Skeletal muscle tissue (tissue), 3 donors: ENCODE measurements at regions not wholly inside any gene's neighbourhood (a gene's known extent, or its start where the extent isn't known, plus 50 kb on each side); places are given as distances from the start of the nearest gene placed in this dataset.

ENCODE experiments used
- H3K27ac ChIP-seq: one replicate; pipeline ENCODE4 v1.7.0; 2013; ENCODE audit warnings: mild to moderate bottlenecking, low read depth, low read length, inconsistent platforms
- H3K27me3 ChIP-seq, 3 donors: one replicate each; pipeline ENCODE4 v1.7.0; 2013; ENCODE audit warnings: low read length in 3 of 3; ENCODE audit not compliant: control insufficient read depth in 3 of 3, insufficient read depth in 3 of 3
- H3K36me3 ChIP-seq, 3 donors: one replicate each; pipeline ENCODE4 v1.7.0; 2013; ENCODE audit warnings: low read length in 3 of 3; ENCODE audit not compliant: control insufficient read depth in 3 of 3, insufficient read depth in 3 of 3
- H3K4me1 ChIP-seq, 3 donors: one replicate each; pipeline ENCODE4 v1.7.0; 2013; ENCODE audit warnings: low read length in 3 of 3, mild to moderate bottlenecking in 3 of 3; ENCODE audit not compliant: control insufficient read depth in 3 of 3, insufficient read depth in 3 of 3
- H3K4me3 ChIP-seq, 3 donors: one replicate each; pipeline ENCODE4 v1.7.0; 2013; ENCODE audit warnings: low read length in 3 of 3
- H3K9ac ChIP-seq, 3 donors: one replicate each; pipeline ENCODE4 v1.7.0; 2013; ENCODE audit warnings: low read length in 3 of 3, mild to moderate bottlenecking in 3 of 3, moderate library complexity in 2 of 3, low read depth in 1 of 3
- H3K9me3 ChIP-seq, 3 donors: one replicate each; pipeline ENCODE4 v1.7.0; 2013; ENCODE audit warnings: low read length in 3 of 3; ENCODE audit not compliant: control insufficient read depth in 3 of 3
- donor health status: Osteomylitis.

DNA sequence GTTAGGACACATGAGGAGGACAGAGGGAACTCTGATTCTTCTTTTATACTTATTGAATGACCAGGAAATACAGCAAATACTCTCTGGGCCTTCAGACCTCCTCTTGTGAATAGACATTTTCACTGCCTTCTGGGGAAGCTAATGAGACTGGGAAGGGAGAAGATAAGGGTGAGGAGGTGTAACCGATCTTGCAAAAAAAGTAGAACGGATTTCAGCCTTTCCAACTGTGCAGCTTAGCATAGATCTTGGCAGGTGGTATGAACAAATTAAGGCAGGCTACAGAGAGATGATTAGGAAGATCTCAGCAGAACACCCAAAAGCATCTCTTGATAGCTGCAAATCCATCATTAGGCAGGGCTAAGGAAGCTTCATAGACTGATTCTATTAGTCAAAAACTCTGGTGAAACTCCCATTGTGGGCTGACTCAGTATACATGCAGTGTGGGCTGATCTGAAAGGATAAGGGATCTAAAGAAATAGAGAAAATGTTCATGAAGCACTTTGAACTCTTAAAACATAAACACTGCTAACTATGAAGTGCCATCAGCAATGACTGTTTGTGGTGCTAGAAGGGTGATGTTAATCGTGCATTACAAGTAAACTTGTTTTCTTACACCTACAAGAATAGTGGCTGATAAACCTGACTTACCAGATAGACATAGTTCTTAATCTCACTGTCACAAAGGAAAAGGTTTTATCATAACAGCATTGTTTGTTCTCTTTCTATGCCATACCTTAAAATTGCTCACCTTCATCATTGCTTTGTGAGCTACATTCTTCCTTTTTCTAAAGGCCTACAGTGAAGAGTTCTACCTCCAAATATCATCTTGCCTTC lies 85.5 kb upstream of the PALMD start:
- no peak overlapping the region for H3K4me3 ChIP-seq
- H3K36me3 ChIP-seq, result no peaks in the 10 kb centered on the region
- H3K4me1 ChIP-seq, result no peaks in the 10 kb centered on the region
- H3K27me3 ChIP-seq, result no peaks in the 10 kb centered on the region
- no peak overlapping the region for H3K27ac ChIP-seq
- H3K9me3 ChIP-seq, result no peaks in the 10 kb centered on the region
- no peak overlapping the region for H3K9ac ChIP-seq

DNA sequence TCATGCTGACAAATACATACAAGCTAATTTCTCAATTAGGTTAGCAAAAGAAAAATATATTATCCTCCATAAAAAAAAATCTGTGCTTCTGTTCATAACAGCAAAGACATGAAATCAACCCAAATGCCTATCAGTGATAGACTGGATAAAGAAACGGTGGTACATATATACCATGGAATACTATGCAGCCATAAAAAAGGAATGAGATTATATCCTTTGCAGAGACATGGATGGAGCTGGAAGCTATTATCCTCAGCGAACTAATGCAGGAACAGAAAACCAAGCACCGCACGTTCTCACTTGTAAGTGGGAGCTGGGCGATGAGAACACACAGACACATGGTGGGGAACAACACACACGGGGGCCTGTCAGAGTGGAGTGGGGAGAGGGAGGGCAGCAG lies 84.0 kb upstream of the PALMD start:
- Histone ChIP-seq H3K36me3 (no peaks in the 10 kb centered on the region), H3K9me3 (no peaks in the 10 kb centered on the region), H3K4me1 (no peaks in the 10 kb centered on the region), H3K9ac (no peak overlapping the region), H3K27me3 (no peaks in the 10 kb centered on the region), H3K27ac (no peak overlapping the region), H3K4me3 (no peak overlapping the region)

DNA sequence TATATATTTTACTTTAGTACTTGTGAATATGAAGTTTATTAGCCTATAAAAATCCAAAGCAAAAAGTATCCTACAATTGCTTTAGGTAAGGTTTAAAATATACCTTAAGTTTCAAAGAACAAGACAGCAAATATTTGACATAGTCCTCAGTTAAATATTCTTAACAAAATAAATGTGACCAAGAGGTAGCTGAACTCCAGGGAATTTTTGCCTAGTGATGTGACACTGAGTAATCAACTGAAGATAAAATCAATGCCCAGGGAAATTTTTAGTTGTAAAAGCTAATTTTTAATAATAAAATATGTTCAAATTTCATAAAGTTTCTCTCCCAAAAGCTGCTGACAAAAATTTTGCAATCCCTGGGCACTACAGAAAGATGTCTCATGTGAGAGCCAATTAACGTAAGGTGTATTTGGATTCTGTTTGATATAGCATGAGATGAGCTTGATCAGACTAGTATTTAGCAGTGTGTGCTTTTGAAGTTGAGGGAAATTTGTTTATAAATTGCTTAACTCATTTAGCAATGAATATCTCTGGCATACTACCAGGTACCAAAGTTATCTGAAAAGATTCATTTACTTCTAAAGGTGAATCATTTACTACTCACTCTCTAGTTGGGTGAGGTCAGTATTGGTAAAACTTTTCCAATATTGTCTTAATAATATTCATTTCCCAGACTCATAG lies 80.2 kb upstream of the PALMD start:
- Histone ChIP-seq H3K4me1 (no peaks in the 10 kb centered on the region), H3K27me3 (no peaks in the 10 kb centered on the region), H3K27ac (no peak overlapping the region), H3K9me3 (no peaks in the 10 kb centered on the region), H3K9ac (no peak overlapping the region), H3K4me3 (no peak overlapping the region), H3K36me3 (no peaks in the 10 kb centered on the region)

DNA sequence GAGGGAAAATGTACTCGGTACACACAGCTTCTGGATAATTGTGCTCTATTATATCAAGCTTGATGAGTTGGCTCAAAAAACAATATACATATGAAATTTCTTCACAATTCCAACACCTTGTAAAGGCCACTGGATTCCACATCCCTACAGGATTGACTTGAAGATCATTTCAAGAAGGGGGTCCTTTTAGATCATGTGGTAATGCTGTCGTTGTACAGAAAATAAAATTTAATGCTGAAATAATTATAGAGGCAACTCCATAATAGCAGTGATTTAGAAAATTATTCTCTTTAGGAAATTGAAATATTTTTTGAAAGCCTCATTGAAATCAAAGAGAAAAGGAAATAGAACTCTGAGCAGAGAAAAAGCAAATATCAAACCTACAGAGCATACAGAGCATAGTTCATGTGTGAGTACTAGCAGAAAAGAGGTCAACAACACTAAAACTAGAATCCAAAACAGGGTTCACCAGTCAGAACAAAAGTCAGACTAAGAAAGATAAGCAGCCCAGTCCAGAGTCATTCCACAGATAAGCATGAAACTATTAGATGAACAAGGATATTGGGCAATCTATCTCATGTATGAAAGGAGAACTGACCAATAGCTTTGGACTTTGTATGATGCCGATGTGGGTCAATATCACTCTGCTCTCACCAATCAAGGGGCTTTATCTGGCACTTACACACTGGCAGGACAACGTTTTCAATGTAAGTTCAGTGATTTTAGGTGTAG lies 79.5 kb upstream of the PALMD start:
- Histone ChIP-seq H3K27me3 (no peaks in the 10 kb centered on the region), H3K9me3 (no peaks in the 10 kb centered on the region), H3K4me1 (no peaks in the 10 kb centered on the region), H3K36me3 (no peaks in the 10 kb centered on the region), H3K4me3 (no peak overlapping the region), H3K27ac (no peak overlapping the region), H3K9ac (no peak overlapping the region)

DNA sequence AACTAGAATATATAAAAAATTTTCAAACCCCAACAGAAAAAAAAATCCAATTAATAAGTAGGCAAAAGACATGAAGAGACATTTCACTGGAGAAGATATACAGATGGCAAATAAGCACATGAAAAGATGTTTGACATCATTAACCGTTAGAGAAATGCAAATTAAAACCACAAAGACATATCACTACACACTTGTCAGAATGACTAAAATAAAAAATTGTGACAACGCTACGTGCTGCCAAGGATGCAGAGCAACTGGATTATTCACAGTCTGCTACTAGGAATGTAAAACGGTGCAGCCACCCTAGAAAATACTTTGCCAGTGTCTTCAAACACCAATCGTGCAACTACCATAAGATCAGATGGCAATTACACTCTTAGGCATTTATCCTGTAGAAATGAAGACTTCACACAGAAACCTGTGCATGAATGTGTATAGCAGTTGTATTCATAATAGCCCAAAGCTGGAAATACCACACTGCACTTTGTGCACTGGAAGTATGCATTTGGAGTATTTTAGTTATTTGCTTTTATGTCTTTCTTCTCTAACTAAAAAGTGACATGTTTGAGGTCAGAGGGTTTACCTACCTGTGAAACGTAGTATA lies 75.3 kb upstream of the PALMD start:
- Histone ChIP-seq H3K4me1 (no peaks in the 10 kb centered on the region), H3K27ac (no peak overlapping the region), H3K4me3 (no peak overlapping the region), H3K27me3 (no peaks in the 10 kb centered on the region), H3K9me3 (no peaks in the 10 kb centered on the region), H3K9ac (no peak overlapping the region), H3K36me3 (no peaks in the 10 kb centered on the region)

DNA sequence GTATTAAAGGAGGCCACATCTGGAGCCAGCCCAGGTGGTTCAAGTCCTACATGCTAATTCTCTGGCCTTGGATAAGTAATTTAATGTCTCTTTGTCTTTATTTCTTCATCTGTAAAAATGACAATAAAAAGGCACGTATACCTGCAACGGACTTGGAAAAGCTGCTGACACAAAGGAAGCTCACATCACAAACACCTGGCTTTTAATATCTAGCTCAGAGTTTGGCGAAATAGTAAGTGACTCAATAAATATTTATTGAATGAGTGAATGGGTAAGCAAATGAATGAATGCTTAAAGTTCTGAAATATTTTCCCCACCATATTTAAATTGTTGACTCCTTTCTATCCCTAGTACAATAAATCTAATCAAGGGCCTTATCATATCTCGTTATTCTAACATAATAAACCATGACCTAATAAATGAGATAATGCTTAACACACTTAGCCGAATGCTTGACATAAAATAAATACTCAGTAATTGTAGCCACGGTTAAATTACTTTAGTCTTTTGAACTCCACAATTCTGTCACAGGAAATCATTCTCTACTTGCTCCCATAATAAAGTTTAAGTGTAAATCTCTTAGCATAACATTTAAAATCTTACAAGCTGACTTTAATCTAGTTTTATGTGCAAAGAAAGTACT lies 74.7 kb upstream of the PALMD start:
- no peak overlapping the region for H3K9ac ChIP-seq
- no peaks in the 10 kb centered on the region for H3K36me3 ChIP-seq
- H3K4me3 ChIP-seq, result no peak overlapping the region
- H3K9me3 ChIP-seq, result no peaks in the 10 kb centered on the region
- H3K27ac ChIP-seq, result no peak overlapping the region
- no peaks in the 10 kb centered on the region for H3K27me3 ChIP-seq
- H3K4me1 ChIP-seq, result no peaks in the 10 kb centered on the region

DNA sequence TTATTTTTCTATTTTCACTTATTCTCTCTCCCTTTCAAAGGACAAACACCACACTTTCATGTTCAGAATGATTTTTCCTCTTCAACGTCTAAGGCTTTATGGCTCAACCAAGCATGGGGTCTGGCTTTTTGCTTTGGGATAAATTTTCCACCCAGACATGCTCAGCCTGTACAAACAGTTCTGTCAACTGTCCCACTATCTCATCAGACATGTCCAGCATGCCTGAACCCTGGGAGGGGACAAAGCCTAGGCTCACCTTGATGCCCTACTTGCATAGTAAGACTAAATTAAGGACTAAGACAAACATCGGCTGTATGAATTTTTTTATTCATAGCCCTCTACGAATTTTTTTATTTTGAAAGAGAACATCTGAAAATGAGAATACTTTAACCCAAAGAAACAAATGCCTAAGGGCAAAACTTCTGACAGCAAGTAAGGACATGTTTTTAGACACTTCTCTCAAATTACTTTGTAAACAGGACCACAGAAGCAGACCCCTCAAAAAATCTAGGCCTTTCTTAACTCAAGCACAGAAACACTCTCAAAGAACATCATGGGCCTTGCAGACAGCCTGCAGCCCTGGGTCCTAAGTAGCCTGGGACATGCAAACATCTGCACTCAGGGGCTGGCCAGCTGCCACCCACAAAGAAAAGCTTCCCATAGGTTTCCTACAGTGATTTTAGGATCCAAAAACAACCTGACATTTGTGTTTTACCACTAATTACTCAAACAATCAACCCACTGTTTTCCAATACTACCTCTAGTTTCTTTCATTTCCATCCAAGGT lies 72.3 kb upstream of the PALMD start:
- H3K9ac ChIP-seq, result no peak overlapping the region
- H3K27me3 ChIP-seq, result no peaks in the 10 kb centered on the region
- H3K36me3 ChIP-seq, result no peaks in the 10 kb centered on the region
- no peak overlapping the region for H3K27ac ChIP-seq
- H3K4me1 ChIP-seq, result no peaks in the 10 kb centered on the region
- H3K4me3 ChIP-seq, result no peak overlapping the region
- H3K9me3 ChIP-seq, result no peaks in the 10 kb centered on the region

DNA sequence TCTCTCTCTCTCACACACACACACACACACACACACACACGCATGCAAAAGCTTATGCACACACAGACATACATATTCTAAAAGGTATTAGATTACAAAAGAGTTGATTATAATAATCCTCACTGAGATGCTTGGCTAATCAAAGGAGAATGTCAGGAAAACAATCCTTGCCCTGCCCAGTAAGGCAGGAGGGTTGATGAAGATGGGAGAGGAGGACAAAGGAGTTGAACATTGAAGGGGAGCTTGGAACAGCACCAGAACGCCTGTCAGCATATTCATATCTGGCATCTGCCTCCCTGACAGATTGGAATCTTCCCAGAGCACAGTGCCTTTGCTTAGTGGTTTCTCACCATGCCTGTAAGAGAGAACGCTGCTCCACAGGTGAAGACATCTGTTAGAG lies 68.6 kb upstream of the PALMD start:
- peaks cover 0 to 4% (median 0%) of the 10 kb centered on the region in 3 donors for H3K4me1 ChIP-seq
- no peaks in the 10 kb centered on the region for H3K36me3 ChIP-seq
- no peaks in the 10 kb centered on the region for H3K27me3 ChIP-seq
- no peak overlapping the region for H3K27ac ChIP-seq
- no peak overlapping the region for H3K9ac ChIP-seq
- no peak overlapping the region for H3K4me3 ChIP-seq
- no peaks in the 10 kb centered on the region for H3K9me3 ChIP-seq

DNA sequence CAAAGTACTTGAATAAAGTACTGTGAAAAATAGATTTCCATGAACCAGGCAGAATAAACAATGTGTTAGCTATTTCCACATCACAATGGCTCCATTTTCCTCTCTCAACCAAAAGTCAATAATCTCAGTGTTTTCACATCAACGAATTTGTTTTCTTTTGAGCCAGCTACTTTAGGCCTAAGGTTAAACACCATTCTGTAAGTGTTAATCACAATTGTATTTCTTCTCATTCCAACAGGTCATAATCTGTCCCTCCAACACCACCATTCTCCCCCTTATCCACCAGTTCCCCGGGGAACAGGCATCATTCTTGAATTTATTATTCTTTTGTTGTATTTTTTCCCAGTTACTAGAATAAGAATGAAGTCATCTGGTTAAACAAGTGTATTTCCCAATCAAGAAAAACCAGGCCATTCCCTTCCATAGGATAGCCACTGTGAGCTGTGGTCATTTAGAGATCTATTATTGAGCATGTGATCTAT lies 66.2 kb upstream of the PALMD start:
- Histone ChIP-seq H3K4me3 (no peak overlapping the region), H3K36me3 (no peaks in the 10 kb centered on the region), H3K27me3 (no peaks in the 10 kb centered on the region), H3K9me3 (no peaks in the 10 kb centered on the region), H3K4me1 (peaks cover 0 to 4% (median 0%) of the 10 kb centered on the region in 3 donors), H3K9ac (no peak overlapping the region), H3K27ac (no peak overlapping the region)
